Ammon's horn (tissue), 1 donor: ENCODE measurements at regions not wholly inside any gene's neighbourhood (a gene's known extent, or its start where the extent isn't known, plus 50 kb on each side); places are given as distances from the start of the nearest gene placed in this dataset.
A peak's percentile ranks its signal among the peaks of the same experiment; 100 is the strongest.
"Not testable (repeated sequence)": the region's sequence is repeated elsewhere in the genome, so short reads cannot be mapped to it uniquely, and the experiment has no call there.

Source experiments
- DNase-seq: peaks from one replicate; pipeline ENCODE4 v3.0.0-alpha.2; 2016; ENCODE audit warnings: low spot score

DNA sequence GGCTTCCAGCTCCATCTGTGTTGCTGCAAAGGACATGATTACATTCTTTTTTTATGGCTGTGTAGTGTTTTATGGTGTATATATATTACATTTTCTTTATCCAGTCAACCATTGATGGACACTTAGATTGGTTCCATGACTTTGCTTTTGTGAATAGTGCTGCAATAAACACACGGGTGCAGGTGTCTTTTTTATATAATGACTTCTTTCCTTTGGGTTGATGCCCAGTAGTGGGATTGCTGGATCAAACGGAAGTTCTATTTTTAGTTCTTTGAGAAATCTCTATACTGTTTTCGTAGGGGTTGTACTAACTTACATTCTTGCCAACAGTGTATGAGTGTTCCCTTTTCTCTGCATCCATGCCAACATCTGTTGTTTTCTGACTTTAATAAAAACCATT is 189.7 kb downstream of the ACTR3B start:
- no peak for DNase-seq

DNA sequence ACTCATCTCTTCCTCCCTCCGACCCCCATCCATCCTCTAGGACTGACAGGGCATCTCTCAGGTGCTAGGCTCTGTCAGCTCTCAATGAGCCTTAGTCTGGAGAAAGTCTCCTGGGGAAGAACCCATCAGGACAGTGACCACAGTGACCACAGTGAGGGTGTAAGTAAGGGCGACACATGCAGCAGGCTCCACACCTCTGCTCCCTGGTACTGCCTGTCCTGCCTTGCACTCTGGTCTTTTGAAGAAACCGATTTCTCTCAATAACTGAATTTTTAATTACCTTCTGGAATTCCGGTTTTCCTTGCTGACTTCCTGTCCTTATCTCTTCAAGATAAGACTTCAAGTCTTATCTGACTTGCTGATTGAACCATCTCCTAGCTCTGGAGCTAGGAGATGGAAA is 190.2 kb downstream of the ACTR3B start:
- DNase-seq, result no peak

DNA sequence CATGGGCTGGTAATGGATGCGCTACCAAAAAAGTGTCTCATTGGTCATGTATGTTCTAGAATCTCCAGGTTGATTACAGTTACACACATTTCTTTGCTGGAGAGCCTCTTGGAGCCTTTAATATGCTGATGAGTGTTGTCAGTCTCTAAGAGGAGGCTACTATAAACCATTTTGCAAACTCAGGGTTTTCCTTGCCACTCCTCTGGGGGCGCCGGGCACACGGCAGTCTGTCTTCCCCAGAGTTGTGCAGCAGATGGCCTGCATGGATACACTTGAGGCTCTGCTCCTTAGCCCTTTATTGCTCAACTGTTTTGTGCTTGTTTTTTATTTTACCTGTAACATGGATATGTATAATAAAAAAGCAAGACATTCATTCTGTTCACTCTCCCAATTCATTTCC is 196.5 kb downstream of the ACTR3B start:
- no peak for DNase-seq

DNA sequence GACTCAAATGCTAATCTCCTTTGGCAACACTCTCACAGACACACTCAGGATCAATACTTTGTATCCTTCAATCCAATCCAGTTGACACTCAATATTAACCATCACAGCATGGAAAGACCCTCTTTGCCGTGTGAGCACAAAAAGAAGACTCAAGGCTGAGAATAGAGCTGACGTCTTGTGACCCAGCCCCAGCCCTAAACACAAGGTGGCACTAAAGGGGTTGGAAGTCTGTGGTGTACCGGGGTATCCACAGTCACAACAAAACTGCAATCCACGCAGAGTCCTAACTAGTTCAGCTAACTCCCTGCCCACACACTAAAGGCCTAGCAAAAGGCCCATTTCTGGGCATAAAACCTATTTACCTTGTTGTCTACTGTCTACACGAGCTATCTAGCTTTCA is 200.1 kb downstream of the ACTR3B start:
- no peak for DNase-seq

DNA sequence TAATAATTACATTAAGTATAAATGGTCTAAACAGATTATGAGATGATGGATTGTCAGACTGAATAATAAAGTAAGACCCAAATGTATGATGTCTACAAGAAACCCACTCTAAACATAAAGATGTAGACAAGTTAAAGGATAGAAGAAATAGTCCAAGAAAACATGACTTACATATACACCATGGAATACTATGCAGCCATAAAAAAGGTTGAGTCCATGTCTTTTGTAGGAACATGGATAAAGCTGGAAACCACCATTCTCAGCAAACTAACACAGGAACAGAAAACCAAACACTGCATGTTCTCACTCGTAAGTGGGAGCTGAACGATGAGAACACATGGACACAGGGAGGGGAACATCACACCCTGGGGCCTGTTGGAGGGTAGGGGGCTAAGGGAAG is 202.2 kb downstream of the ACTR3B start:
- DNase-seq, result not testable (repeated sequence)

DNA sequence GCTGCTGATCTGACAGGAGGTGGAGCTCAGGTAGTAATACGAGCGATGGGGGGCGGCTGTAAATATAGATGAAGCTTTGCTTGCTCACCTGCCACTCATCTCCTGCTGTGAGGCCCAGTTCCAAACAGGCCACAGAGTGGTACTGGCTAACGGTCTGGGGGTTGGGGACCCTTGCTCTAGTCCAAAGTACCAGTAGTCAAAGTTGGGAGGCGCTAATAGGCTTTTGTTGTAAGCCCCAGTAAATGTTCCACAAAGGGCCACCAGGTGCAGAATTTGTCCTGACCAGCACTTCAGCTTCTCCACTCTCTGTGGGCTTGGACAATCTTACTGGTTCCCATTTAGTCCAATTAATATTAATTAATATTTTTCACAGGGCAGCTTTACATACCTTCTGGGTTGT is 206.6 kb downstream of the ACTR3B start:
- no peak for DNase-seq

DNA sequence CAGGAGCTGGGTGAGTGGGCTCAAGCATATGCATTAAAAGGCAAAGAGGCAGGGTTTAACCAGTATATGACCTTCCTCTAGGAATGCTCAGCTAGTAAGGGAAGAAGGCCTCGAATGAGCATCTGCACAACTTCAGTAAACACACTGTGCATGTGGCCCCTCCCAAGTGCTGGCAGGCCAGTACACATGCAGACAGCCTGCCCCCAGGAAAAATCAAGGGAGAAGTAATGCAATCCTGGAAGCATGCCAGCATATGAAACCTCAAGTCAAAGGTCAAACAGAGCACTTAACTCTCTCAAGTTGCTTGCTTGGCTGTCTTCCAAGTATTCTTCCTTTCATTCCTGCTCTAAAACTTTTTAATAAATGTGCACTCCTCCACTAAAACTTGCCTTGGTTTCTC is 208.4 kb downstream of the ACTR3B start:
- DNase-seq, result no peak

DNA sequence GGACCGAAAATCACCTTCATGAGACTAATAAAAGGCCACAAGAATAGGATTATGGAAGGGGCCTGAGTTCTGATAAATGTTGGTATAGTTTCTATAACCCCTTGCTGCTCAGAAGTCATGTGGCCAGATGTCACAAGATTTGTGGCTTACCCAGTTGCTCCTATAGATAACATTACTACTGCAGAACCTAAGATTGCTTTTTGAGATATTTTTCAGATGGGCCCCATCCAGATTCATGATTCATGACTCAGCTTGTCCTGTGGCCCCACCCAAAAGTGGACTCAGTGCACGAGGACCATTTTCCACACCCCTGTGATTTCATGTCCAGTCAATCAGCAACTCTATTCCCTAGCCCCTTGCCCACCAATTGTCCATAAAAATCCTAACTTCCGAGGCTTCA is 209.0 kb downstream of the ACTR3B start:
- no peak for DNase-seq

DNA sequence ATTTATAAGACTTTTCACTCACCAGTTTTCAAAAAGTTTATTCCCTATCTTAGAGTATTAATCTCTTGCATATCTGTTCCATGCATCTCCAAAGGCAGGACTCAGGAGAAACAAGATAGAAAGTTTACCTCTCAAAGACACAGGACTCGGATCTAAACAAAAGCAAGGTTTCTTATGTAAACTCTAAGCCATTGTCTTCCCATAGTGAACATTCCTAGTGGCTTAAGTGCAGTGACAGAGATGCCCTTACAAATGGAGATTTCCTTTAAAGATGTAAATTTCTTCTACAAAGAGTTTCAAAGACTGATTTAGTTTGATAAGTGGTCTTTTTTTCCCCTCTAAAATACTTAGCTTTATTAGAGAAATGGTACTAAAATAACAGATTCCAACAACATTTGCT is 209.8 kb downstream of the ACTR3B start:
- no peak for DNase-seq

DNA sequence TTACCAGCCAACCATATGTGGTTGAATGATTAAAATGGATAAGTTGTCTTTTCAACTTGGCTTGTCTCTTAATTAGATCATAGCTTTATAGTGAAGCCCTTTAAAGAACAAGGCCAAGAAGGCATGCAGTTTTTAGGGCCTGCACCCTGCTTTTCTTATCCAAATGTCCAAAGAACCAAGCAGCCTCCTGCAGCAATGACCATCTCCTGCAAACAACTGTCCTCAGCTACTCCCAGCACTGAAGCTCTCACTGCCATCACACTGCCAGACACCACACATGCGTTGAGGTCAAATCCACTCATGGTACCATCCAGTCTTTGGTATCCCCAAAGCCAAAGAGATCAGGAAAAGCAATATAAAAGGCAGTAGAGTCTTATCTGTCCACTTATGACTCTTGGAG is 210.3 kb downstream of the ACTR3B start:
- DNase-seq, result no peak

DNA sequence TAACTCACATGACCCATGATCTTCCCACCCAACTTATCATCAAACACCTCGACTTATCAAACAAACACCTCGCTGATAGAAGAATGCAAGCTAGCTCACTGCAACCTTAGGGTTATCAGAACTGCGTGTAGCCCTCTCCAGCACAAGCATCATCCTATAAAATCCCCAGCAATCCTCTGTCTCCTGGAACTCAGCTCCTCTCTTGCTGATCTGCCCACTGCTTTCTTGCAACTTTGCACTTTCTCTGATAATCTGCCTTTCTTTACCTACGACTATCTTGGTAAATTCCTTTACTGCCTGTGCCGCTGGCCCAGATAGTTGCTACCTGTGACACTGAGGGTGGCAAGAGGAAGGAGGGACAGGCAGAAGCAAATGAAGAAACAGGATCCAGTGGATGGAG is 210.9 kb downstream of the ACTR3B start:
- DNase-seq, result no peak

DNA sequence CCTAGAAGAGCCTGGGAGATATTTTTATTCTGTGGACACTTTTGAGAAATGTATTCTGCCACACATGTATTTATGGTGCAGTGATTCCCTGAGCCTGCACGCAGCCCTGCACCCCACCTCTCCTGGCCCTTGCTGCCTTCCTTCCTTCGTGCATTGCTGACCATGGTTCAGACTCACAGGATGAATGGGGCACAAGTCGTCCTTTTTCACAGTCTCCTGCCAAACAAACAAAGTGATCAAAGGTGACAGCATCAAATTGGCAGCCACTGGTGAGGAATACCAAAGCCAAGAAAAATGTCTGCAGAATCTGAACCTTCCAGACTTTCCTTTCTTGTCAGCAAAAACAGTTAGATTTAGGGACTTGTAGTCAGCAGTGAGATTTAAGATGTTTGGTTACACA is 215.0 kb downstream of the ACTR3B start:
- DNase-seq, result no peak

DNA sequence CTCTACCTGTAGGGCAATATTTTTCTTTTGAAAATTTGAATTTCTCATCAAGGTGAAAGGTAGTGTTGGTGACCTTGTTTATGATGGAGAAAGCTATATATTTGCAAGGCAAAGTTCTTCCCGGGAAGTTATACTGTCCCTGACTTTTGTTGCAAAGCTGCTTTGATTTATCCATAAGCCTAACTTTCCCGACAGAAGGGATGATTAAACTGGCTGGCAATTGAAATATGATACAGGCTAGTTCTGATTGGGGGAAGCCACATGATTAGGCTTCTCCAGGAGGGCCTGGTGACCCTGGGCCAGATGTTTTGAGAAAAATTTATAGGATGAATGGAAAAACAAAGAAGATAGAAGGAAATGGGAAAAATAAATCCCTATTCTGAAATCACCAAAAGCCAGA is 215.5 kb downstream of the ACTR3B start:
- DNase-seq, result no peak

DNA sequence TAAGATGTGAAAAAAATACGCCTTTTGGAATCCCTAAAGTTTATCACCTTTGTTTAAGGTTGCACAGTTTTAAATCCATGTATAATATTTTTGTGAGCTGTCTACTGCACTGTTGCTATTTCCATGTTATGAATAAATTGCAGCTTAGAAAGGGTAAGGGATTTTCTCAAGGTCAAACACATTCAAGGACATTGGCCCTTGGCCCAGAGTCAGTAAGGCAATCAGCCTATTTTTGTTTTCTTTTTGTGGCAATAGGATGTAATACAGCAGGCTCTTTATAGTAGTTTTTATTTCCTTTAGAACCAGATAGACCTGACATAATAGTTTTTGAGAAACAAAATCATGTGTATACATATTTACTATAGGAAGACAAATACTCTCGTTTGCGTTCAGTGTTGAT is 219.8 kb downstream of the ACTR3B start:
- no peak for DNase-seq

DNA sequence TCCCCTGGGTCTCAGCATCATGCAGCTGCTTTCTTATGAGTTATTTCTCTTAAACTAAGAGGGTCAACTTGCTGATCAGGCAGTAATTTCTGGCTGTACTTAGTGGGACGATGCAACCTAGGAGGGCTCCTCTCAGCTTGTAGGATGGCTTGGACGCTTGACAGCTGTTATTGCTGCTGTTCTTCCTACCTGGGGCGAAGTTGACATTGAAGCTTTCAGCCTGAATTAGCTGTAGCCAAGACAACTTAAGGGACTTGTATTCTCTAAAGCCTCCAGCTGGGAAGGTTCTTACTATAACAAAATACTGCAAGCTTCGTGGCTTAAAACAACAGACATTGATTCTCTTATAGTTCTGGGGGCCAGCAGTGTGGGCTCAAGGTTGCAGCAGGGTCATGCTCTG is 224.9 kb downstream of the ACTR3B start:
- DNase-seq, result no peak

DNA sequence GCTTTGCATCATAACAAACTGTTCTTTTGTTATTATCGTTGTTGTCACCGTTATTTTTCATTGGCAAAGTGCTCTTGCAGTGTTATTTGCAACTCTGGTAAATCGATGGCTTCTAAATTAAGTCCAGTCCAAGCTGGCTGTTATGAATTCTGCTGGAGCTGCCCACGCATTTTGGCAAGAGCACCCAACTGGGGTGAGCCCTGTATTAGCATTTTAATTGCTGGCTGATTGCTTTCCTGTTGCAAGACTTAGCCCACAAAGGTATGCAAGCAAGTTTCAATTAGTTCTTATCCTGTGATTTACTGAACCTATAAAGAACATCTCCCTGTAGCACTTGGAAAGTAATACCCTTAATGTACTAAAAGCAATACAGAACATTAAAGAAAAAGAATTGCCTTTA is 226.8 kb downstream of the ACTR3B start:
- peak; percentile 12 for DNase-seq

DNA sequence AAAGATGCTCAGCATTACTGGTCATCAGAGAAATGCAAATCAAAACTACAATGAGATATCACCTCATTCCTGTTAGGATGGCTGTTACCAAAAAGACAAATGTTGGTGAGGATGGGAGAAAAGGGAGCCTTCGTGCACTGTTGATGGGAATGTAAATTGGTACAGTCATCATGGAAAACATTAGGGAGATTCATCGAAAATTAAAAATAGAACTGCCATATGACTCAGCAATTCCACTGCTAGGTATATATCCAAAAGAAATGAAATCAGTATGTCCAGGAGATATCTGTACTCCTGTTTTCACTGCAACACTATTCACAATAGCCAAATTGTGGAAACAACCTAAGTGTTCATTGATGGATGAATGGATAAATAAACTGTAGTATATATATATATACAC is 228.1 kb downstream of the ACTR3B start:
- no peak for DNase-seq

DNA sequence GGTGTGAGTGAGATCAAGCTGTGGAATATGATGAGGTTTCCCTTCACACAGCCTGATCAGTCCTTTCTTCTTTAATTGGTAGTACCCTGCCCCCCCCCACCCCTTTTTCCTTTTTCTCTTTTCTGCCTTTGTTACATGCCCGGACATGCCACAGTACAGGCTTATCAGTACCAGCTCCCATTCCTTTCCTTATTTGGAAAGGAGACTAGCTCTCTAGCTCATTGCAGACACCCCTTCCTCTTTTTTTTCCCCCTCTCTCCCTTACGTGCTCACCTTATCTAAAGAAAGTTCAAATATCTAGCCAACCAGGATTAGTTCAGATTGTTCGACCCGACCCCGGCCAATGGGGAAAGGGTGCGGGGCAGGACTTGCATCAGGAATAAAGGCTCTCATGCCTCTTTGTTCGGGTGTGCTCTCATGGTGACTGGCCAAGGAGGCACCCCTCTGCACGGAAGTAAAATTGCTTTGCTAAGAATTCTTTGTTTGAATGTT is 230.4 kb downstream of the ACTR3B start:
- no peak for DNase-seq

DNA sequence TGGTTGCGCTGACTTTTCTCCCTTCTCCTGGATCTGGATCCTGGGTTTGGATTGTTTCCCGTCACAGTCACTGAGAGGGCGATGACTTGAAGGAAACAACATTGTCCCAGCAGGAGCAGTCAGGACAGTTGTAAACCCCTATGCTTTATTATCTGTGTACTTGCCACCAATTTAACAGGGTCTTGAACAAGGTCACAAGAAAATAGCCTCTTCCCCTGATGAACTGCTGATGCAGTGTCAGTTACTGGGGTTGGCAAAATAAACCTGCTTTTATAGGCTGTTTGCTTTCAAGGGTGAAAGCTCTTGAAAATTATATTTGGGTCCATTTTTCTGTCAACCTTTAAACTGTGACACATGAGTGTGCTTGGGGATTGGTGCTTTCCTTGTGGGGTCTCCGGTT is 238.9 kb downstream of the ACTR3B start:
- DNase-seq, result no peak

DNA sequence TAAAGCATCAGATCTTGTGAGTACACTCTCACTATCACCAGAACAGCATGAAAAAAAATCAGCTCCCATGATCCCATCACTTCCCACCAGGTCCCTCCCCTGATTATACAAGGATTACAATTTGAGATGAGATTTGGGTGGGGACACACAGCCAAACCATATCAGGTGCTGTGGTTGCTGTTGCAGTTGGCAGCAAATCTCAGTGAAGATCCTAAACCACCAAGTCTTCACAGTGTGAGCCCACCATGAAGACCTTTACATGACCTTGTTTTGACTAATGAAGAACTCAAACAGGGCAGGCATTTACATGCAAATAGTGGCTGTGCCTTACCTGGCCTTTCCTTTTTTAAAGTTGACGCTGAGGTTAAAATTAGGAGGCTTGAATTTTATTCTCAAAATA is 242.6 kb downstream of the ACTR3B start:
- no peak for DNase-seq

DNA sequence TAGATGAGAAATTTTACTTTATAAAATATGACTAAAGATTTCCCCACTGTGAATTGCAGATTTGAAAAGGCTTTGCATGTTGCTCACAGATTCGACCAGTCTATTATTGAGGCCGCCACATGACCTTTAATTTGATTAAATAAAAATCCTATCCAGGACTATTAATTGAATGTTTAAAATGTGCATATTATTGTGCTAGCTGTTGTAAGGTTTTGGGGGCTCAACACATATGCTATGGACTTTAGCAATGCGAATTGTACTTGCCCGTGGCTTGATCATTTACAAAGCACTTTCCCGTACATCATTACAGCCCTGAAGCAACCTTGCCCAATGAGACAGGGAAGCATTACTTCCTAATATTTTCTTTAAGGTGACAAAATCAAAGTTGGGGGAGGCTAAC is 243.0 kb downstream of the ACTR3B start:
- no peak for DNase-seq

DNA sequence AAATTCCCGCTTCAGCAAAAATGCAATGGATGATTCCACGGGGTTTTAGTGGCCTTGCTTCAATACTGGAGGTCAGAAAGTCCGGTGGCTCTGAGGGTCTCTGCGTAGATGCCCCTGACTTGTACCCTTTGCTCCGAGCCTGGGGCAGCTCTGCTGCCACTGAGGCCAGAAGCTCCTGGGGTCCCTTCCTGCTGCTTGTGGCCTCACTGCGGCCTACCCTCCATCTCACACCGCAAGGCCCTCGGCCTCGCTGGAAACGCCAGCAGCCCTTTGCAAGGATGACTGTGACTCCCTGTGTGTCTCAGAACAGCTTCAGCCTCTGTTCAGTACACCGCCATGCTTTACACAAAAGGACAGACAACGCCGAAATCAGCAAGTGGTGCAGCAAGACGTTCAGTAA is 244.8 kb downstream of the ACTR3B start:
- DNase-seq, result no peak

DNA sequence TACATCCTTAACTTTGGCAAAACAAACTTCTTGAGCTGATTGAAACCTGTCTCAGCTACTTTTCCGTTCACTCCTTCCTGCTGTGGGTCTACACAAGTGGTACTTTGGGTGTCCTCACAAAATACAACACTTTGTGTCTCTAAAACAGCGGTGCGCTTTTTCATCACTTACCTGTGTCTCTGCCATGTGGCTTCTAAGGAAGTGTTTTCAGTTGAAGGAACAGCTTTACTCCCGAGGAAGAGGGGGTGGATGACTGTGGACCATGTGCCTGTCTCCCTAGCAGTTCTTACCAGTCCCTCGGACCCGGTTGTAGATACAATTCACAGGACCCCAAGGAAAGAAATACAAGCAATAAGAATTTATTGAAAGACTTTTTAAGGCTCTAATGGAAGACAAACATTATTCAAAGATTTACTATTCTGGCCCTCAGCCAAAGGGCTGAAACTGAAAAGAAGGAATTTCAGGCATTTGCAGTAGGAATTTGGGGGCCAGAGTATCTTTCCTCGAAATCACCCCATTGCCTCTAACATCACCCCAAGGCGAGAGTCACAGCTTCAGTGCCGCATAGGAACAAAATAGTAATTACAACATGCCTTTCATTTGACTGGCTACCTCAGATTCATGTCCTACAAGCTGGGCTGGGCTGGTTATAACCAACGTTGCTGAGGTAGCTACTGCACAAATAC is 246.3 kb downstream of the ACTR3B start:
- DNase-seq, result no peak

DNA sequence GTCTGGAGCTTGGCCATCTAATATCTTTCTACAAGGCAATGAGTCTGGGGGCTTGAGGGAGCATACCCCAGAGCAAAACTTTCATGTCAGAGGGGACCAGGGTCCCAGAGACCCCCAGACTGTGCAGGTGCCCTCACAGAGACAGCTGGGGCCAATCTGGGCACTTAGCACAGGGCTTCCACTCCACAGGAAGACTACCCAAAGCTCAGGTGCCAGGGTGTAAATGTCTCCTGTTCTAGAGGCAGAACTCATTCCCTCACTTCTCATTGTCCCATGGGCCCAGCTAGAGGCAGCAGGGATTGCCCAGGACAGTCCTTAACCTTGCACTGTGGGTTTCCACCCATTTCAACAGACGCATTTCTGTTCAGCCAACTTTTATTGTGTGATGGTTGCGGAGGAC is 246.9 kb downstream of the ACTR3B start:
- no peak for DNase-seq

DNA sequence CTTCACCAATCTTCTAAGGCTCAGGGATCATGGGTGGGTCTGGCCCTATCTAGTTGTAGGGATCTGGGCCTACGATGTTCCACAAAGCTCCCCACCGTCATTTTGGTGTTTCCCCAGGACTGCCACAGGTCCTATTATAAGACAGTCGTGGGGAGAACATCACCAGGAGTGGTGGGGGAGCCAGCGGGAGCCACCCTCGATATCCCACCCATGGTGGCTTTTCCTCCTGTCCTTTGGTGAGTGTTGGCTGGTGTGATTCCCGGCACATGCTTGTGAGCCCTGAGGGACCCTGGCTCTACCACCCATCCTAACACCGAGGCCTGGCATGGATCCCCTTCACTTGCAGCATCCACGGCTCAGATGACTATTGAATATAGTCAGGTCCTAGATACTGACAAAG is 247.4 kb downstream of the ACTR3B start:
- DNase-seq, result no peak
